SK-N-SH (cell line): ENCODE measurements at regions not wholly inside any gene's neighbourhood (a gene's known extent, or its start where the extent isn't known, plus 50 kb on each side); places are given as distances from the start of the nearest gene placed in this dataset.

Experiments
- CTCF ChIA-PET: fragments of 300-600, 350-600 bp; formaldehyde crosslinking; extraction: SDS; loops from one replicate; lab custom pipeline; 2021; lab: Yijun Ruan, JAX
- POLR2A ChIA-PET: fragments of 350-600 bp; sonication (Branson Sonifier 250); formaldehyde crosslinking; extraction: SDS; loops from one replicate; lab custom pipeline; 2020; ENCODE audit warnings: antibody characterized with exemption, inconsistent platforms; lab: Yijun Ruan, JAX
- DNase-seq: peaks from one replicate; pipeline ENCODE4 v3.0.0; 2012
- H2AFZ ChIP-seq: fragments of 200-600 bp; sonication (generic); 2 replicates; pipeline ENCODE4 v1.8.1; 2016; ENCODE audit warnings: antibody characterized with exemption, mild to moderate bottlenecking, low read depth
- H3F3A ChIP-seq: fragments of 200-600 bp; sonication (generic); replicated peaks from 2 replicates; pipeline ENCODE3; 2016; ENCODE audit warnings: antibody characterized with exemption, mild to moderate bottlenecking; ENCODE audit not compliant: insufficient read depth
- H3K27ac ChIP-seq, 2 experiments: fragments of 200-500 bp in 1 of 2; fragments of 200-600 bp in 1 of 2; sonication (Bioruptor generic) in 1 of 2; sonication (generic), shearing (Covaris generic) in 1 of 2; 2 replicates each; pipeline versions ENCODE4 v1.5.1 to v1.6.1; 2014 to 2016; ENCODE audit warnings: low read depth in 2 of 2, inconsistent platforms in 1 of 2, low read length in 1 of 2, mild to moderate bottlenecking in 1 of 2, mixed read lengths in 1 of 2
- H3K27me3 ChIP-seq: fragments of 200-600 bp; sonication (generic), shearing (Covaris generic); 2 replicates; pipeline ENCODE4 v1.6.1; 2016; ENCODE audit warnings: mixed run types; ENCODE audit not compliant: insufficient read depth
- H3K36me3 ChIP-seq, 2 experiments: fragments of 200-500 bp in 1 of 2; fragments of 200-600 bp in 1 of 2; sonication (Bioruptor generic) in 1 of 2; sonication (generic) in 1 of 2; replicated peaks in 1 of 2; 2 replicates each; pipeline versions ENCODE3 to v1.5.1; 2014 to 2016; ENCODE audit warnings: low read length in 1 of 2, mild to moderate bottlenecking in 1 of 2; ENCODE audit not compliant: insufficient read depth in 2 of 2, control insufficient read depth in 1 of 2
- H3K4me1 ChIP-seq, 2 experiments: fragments of 200-500 bp in 1 of 2; fragments of 200-600 bp in 1 of 2; sonication (Bioruptor generic) in 1 of 2; sonication (generic), shearing (Covaris generic) in 1 of 2; 2 replicates each; pipeline versions ENCODE4 v1.5.1 to v1.6.1; 2014 to 2016; ENCODE audit warnings: low read depth in 1 of 2, low read length in 1 of 2, mixed run types in 1 of 2; ENCODE audit not compliant: insufficient read depth in 2 of 2, control insufficient read depth in 1 of 2
- H3K4me2 ChIP-seq: fragments of 200-600 bp; sonication (generic), shearing (Covaris generic); 2 replicates; pipeline ENCODE4 v1.6.1; 2017; ENCODE audit warnings: mixed run types
- H3K4me3 ChIP-seq, 2 experiments: fragments of 200-500 bp in 1 of 2; fragments of 200-600 bp in 1 of 2; sonication (Bioruptor generic) in 1 of 2; sonication (generic), shearing (Covaris generic) in 1 of 2; 2 replicates each; pipeline versions ENCODE4 v1.5.1 to v1.8.1; 2014 to 2016; ENCODE audit warnings: low read depth in 2 of 2, inconsistent platforms in 1 of 2, low read length in 1 of 2, mild to moderate bottlenecking in 1 of 2, mixed read lengths in 1 of 2, moderate library complexity in 1 of 2
- H3K79me2 ChIP-seq: fragments of 200-600 bp; sonication (generic); 2 replicates; pipeline ENCODE4 v1.8.1; 2017; ENCODE audit warnings: mild to moderate bottlenecking; ENCODE audit not compliant: insufficient read depth
- H3K9ac ChIP-seq: fragments of 200-600 bp; sonication (generic); 2 replicates; pipeline ENCODE4 v1.6.1; 2017; ENCODE audit warnings: mixed run types
- H3K9me2 ChIP-seq: fragments of 200-600 bp; sonication (generic); 2 replicates; pipeline ENCODE4 v1.6.1; 2017; ENCODE audit warnings: mixed run types
- H3K9me3 ChIP-seq: fragments of 200-600 bp; sonication (generic); 2 replicates; pipeline ENCODE4 v1.6.1; 2017; ENCODE audit warnings: mixed run types, mild to moderate bottlenecking, moderate library complexity
- H4K20me1 ChIP-seq: fragments of 200-600 bp; sonication (generic); 2 replicates; pipeline ENCODE4 v1.6.1; 2017; ENCODE audit warnings: mild to moderate bottlenecking, mixed run types; ENCODE audit not compliant: insufficient read depth
- CHD2 ChIP-seq: fragments of 150-350 bp; IDR thresholded peaks from 2 replicates; pipeline ENCODE4 v1.6.1; 2018; ENCODE audit warnings: low read length; ENCODE audit not compliant: partially characterized antibody
- EP300 ChIP-seq, 2 experiments: IDR thresholded peaks; 2 replicates each; pipeline versions ENCODE4 v1.4.0 to v1.6.1; 2012; ENCODE audit warnings: borderline replicate concordance in 1 of 2, low read depth in 1 of 2, low read length in 1 of 2
- EZH2phosphoT487 ChIP-seq: fragments of 200-600 bp; sonication (generic); IDR thresholded peaks from 2 replicates; pipeline ENCODE4 v1.6.1; 2017; ENCODE audit warnings: low read depth, mixed run types, mild to moderate bottlenecking, antibody characterized with exemption, moderate library complexity, borderline replicate concordance
- FOSL2 ChIP-seq: IDR thresholded peaks from 2 replicates; pipeline ENCODE4 v1.4.0; 2012; ENCODE audit warnings: low read depth, mild to moderate bottlenecking, moderate library complexity, borderline replicate concordance
- FOXM1 ChIP-seq: IDR thresholded peaks from 2 replicates; pipeline ENCODE4 v1.4.0; 2012; ENCODE audit warnings: low read depth, mild to moderate bottlenecking
- GABPA ChIP-seq: IDR thresholded peaks from 2 replicates; pipeline ENCODE4 v1.4.0; 2012; ENCODE audit warnings: low read depth, mild to moderate bottlenecking
- JUND ChIP-seq: IDR thresholded peaks from 2 replicates; pipeline ENCODE4 v1.4.0; 2012
- MEF2A ChIP-seq: IDR thresholded peaks from 2 replicates; pipeline ENCODE4 v1.4.0; 2012; ENCODE audit warnings: low read depth, borderline replicate concordance
- MXI1 ChIP-seq: IDR thresholded peaks from 2 replicates; pipeline ENCODE4 v1.6.1; 2012; ENCODE audit warnings: mild to moderate bottlenecking, low read depth, low read length, improper control_type of control experiment
- NFIC ChIP-seq: IDR thresholded peaks from 2 replicates; pipeline ENCODE4 v1.4.0; 2012; ENCODE audit warnings: borderline replicate concordance
- NRF1 ChIP-seq: IDR thresholded peaks from 2 replicates; pipeline ENCODE4 v1.6.1; 2012; ENCODE audit warnings: low read depth, mild to moderate bottlenecking, low read length
- RAD21 ChIP-seq: IDR thresholded peaks from 2 replicates; pipeline ENCODE4 v1.6.1; 2012; ENCODE audit warnings: mild to moderate bottlenecking, low read length
- RCOR1 ChIP-seq: fragments of 150-350 bp; IDR thresholded peaks from 2 replicates; pipeline ENCODE4 v1.6.1; 2017; ENCODE audit warnings: antibody characterized with exemption, low read length
- RFX5 ChIP-seq: IDR thresholded peaks from 2 replicates; pipeline ENCODE4 v1.6.1; 2012; ENCODE audit warnings: mild to moderate bottlenecking, improper control_type of control experiment, low read length
- RXRA ChIP-seq: IDR thresholded peaks from 2 replicates; pipeline ENCODE4 v1.4.0; 2012; ENCODE audit warnings: low read depth, mild to moderate bottlenecking, borderline replicate concordance
- SMC3 ChIP-seq: IDR thresholded peaks from 2 replicates; pipeline ENCODE4 v1.6.1; 2012; ENCODE audit warnings: low read depth, low read length, improper control_type of control experiment
- TEAD4 ChIP-seq: IDR thresholded peaks from 2 replicates; pipeline ENCODE4 v1.4.0; 2012; ENCODE audit warnings: mild to moderate bottlenecking, borderline replicate concordance; ENCODE audit not compliant: insufficient read depth
- YY1 ChIP-seq: IDR thresholded peaks from 2 replicates; pipeline ENCODE4 v1.4.0; 2012; ENCODE audit warnings: low read depth, mild to moderate bottlenecking
- WGBS: methylation state at CpG from one replicate; pipeline ENCODE4 v1.1.6; 2017; ENCODE audit warnings: low lambda C conversion rate; 5-methylcytosine and 5-hydroxymethylcytosine counted together
- TF ChIP-seq, protein P1 (sequence below): IDR thresholded peaks from 2 replicates; pipeline ENCODE4 v1.4.0; 2012; ENCODE audit warnings: low read depth, borderline replicate concordance
- TF ChIP-seq, protein P2 (sequence below): fragments of 150-350 bp; IDR thresholded peaks from 2 replicates; pipeline ENCODE4 v1.6.1; 2016; ENCODE audit warnings: mild to moderate bottlenecking, low read depth, low read length

DNA sequence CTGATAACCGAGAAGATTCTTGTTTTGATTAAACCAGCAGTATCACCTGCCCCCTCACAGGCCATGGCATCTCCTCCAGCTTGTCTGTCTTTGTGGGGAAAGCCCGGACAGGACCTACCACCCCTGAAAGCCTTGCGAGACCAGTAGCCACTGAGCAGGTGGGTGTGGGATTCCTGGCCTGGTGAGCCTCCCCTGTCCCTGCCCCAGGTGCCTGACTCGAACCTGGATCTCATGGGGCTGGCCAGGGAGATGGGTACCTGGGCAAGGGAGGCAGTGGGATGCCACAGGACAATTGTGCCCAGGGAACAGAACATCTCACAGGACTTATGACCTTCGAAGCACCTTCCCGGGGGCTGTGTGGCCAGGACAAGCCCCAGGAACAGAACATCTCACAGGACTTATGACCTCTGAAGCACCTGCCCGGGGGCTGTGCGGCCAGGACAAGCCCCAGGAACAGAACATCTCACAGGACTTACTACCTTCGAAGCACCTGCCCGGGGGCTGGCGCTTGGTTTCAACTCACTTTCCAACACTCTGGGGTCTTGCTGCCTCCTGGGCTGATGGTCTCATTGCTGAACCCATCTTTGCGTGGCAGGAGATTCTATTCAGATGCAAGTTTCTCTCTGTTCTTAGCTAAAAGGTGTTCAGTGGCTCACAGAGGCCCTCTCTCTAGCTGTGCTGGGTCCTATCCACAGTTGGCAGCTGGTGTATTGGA, 854.5 kb downstream of the BRD1 start:
- Histone ChIP-seq H3K9me2 (no peaks in the 10 kb centered on the region), H3K4me1 (no peaks in the 10 kb centered on the region), H3K9me3 (no peaks in the 10 kb centered on the region), H3K4me2 (no peak overlapping the region), H3K27ac (no peak overlapping the region), H3K27me3 (no peaks in the 10 kb centered on the region; the same call in 1 of the 2 replicates), H3K9ac (no peak overlapping the region), H3K36me3 (no peaks in the 10 kb centered on the region), H3F3A (no peaks in the 10 kb centered on the region), H3K79me2 (no peaks in the 10 kb centered on the region), H3K4me3 (no peak overlapping the region), H4K20me1 (no peaks in the 10 kb centered on the region), H2AFZ (no peak overlapping the region)
- no peak for DNase-seq
- CTCF ChIA-PET: no interaction called here
- POLR2A ChIA-PET: no interaction called here
- TF ChIP-seq NFIC: no peak
- TF ChIP-seq JUND: no peak
- TF ChIP-seq SMC3: no peak
- TF ChIP-seq NRF1: no peak
- TF ChIP-seq RXRA: no peak
- TF ChIP-seq RAD21: no peak
- TF ChIP-seq CHD2: no peak
- no peak for TF ChIP-seq MEF2A
- TF ChIP-seq YY1: no peak
- TF ChIP-seq TEAD4: no peak
- TF ChIP-seq, protein P1, sequence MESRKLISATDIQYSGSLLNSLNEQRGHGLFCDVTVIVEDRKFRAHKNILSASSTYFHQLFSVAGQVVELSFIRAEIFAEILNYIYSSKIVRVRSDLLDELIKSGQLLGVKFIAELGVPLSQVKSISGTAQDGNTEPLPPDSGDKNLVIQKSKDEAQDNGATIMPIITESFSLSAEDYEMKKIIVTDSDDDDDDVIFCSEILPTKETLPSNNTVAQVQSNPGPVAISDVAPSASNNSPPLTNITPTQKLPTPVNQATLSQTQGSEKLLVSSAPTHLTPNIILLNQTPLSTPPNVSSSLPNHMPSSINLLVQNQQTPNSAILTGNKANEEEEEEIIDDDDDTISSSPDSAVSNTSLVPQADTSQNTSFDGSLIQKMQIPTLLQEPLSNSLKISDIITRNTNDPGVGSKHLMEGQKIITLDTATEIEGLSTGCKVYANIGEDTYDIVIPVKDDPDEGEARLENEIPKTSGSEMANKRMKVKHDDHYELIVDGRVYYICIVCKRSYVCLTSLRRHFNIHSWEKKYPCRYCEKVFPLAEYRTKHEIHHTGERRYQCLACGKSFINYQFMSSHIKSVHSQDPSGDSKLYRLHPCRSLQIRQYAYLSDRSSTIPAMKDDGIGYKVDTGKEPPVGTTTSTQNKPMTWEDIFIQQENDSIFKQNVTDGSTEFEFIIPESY: no peak
- TF ChIP-seq EZH2phosphoT487: no peak
- TF ChIP-seq RCOR1: no peak
- TF ChIP-seq GABPA: no peak
- TF ChIP-seq MXI1: no peak
- TF ChIP-seq, protein P2, sequence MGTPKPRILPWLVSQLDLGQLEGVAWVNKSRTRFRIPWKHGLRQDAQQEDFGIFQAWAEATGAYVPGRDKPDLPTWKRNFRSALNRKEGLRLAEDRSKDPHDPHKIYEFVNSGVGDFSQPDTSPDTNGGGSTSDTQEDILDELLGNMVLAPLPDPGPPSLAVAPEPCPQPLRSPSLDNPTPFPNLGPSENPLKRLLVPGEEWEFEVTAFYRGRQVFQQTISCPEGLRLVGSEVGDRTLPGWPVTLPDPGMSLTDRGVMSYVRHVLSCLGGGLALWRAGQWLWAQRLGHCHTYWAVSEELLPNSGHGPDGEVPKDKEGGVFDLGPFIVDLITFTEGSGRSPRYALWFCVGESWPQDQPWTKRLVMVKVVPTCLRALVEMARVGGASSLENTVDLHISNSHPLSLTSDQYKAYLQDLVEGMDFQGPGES: no peak
- no peak for TF ChIP-seq RFX5
- TF ChIP-seq EP300 (IDR thresholded peaks at IDR 0.05; ENCODE audit: borderline replicate concordance in 1 of 2, low read depth in 1 of 2, low read length in 1 of 2): no peak
- no peak for TF ChIP-seq FOSL2
- TF ChIP-seq FOXM1: no peak
- WGBS: 6% methylated on average over 9 of the region's 12 CpGs
